ENCODE measurements at regions not wholly inside any gene's neighbourhood (a gene's known extent, or its start where the extent isn't known, plus 50 kb on each side); places are given as distances from the start of the nearest gene placed in this dataset.

GRCh38 chr4:1556541-1557220, 127.4 kb downstream of the FAM53A start:
- intact Hi-C loops (cut with DNase I; ENCODE audit: low total_unique reads), result no loop called here

GRCh38 chr4:1554876-1555265, 129.2 kb downstream of the FAM53A start:
- Histone ChIP-seq H3K9me3 (no peaks in the 10 kb centered on the region), H3K27me3 (no peaks in the 10 kb centered on the region), H3K4me3 (no peak overlapping the region), H3K27ac (no peak overlapping the region), H3K4me1 (no peaks in the 10 kb centered on the region), H3K36me3 (ENCODE audit: low read depth, missing control alignments) (no peaks in the 10 kb centered on the region)
- TF ChIP-seq POLR2A (IDR thresholded peaks at IDR 0.05), result no peak
- TF ChIP-seq, protein P1, sequence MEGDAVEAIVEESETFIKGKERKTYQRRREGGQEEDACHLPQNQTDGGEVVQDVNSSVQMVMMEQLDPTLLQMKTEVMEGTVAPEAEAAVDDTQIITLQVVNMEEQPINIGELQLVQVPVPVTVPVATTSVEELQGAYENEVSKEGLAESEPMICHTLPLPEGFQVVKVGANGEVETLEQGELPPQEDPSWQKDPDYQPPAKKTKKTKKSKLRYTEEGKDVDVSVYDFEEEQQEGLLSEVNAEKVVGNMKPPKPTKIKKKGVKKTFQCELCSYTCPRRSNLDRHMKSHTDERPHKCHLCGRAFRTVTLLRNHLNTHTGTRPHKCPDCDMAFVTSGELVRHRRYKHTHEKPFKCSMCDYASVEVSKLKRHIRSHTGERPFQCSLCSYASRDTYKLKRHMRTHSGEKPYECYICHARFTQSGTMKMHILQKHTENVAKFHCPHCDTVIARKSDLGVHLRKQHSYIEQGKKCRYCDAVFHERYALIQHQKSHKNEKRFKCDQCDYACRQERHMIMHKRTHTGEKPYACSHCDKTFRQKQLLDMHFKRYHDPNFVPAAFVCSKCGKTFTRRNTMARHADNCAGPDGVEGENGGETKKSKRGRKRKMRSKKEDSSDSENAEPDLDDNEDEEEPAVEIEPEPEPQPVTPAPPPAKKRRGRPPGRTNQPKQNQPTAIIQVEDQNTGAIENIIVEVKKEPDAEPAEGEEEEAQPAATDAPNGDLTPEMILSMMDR (IDR thresholded peaks at IDR 0.05), result no peak
- DNase-seq, result no peak
- intact Hi-C loops (cut with DNase I; ENCODE audit: low total_unique reads), result no loop called here
- 80 to 95% methylated on average over 2 to 16 of the region's 16 CpGs for WGBS, 2 donors

More at GRCh38 chr4:1556541-1557220, 127.4 kb downstream of the FAM53A start:
- no peak overlapping the region for H3K4me3 ChIP-seq
- no peak for DNase-seq
- no peaks in the 10 kb centered on the region for H3K36me3 ChIP-seq (ENCODE audit: low read depth, missing control alignments)
- WGBS, 2 donors, result 24 to 45% methylated on average over 27 to 30 of the region's 31 CpGs
- H3K27ac ChIP-seq, result no peak overlapping the region
- H3K9me3 ChIP-seq, result no peaks in the 10 kb centered on the region
- no peaks in the 10 kb centered on the region for H3K4me1 ChIP-seq
- TF ChIP-seq, protein P1 (IDR thresholded peaks at IDR 0.05), result no peak
- TF ChIP-seq POLR2A (IDR thresholded peaks at IDR 0.05), result no peak
- H3K27me3 ChIP-seq, result no peaks in the 10 kb centered on the region

GRCh38 chr4:1554246-1554875, 129.8 kb downstream of the FAM53A start:
- no peaks in the 10 kb centered on the region for H3K9me3 ChIP-seq
- H3K36me3 ChIP-seq (ENCODE audit: low read depth, missing control alignments), result no peaks in the 10 kb centered on the region
- H3K27me3 ChIP-seq, result no peaks in the 10 kb centered on the region
- no peak for DNase-seq
- H3K4me1 ChIP-seq, result no peaks in the 10 kb centered on the region
- no peak overlapping the region for H3K27ac ChIP-seq
- intact Hi-C loops (cut with DNase I; ENCODE audit: low total_unique reads), result no loop called here
- no peak for TF ChIP-seq POLR2A (IDR thresholded peaks at IDR 0.05)
- TF ChIP-seq, protein P1 (IDR thresholded peaks at IDR 0.05), result no peak
- no peak overlapping the region for H3K4me3 ChIP-seq
- 85 to 89% methylated on average over 22 to 26 of the region's 26 CpGs for WGBS, 2 donors

GRCh38 chr4:1553365-1553764, 130.7 kb downstream of the FAM53A start:
- TF ChIP-seq POLR2A (IDR thresholded peaks at IDR 0.05), result no peak
- TF ChIP-seq, protein P1 (IDR thresholded peaks at IDR 0.05), result no peak
- Histone ChIP-seq H3K9me3 (no peaks in the 10 kb centered on the region), H3K27ac (no peak overlapping the region), H3K4me3 (no peak overlapping the region), H3K36me3 (ENCODE audit: low read depth, missing control alignments) (no peaks in the 10 kb centered on the region), H3K27me3 (no peaks in the 10 kb centered on the region), H3K4me1 (peaks cover 8% of the 10 kb centered on the region)
- intact Hi-C loops (cut with DNase I; ENCODE audit: low total_unique reads), result no loop called here
- 87 to 91% methylated on average over 16 to 18 of the region's 18 CpGs for WGBS, 2 donors
- DNase-seq, result no peak

- Histone ChIP-seq H3K9me3 (no peaks in the 10 kb centered on the region), H3K4me3 (no peak overlapping the region), H3K4me1 (peaks cover 8% of the 10 kb centered on the region), H3K27me3 (no peaks in the 10 kb centered on the region), H3K27ac (no peak overlapping the region), H3K36me3 (ENCODE audit: low read depth, missing control alignments) (no peaks in the 10 kb centered on the region)
- 87 to 93% methylated on average over 11 to 16 of the region's 17 CpGs for WGBS, 2 donors
- TF ChIP-seq, protein P1 (IDR thresholded peaks at IDR 0.05), result no peak
- TF ChIP-seq POLR2A (IDR thresholded peaks at IDR 0.05), result no peak
- no peak for DNase-seq
- intact Hi-C loops (cut with DNase I; ENCODE audit: low total_unique reads), result no loop called here
These were observed 131.7 kb downstream of the FAM53A start for GRCh38 chr4:1552451-1552850.

Data from testis (tissue), 2 donors.